Astrocyte (in vitro differentiated cells and primary cell): ENCODE measurements at regions not wholly inside any gene's neighbourhood (a gene's known extent, or its start where the extent isn't known, plus 50 kb on each side); places are given as distances from the start of the nearest gene placed in this dataset.

Experiments
- DNase-seq: peaks from one replicate; pipeline ENCODE4 v3.0.0-alpha.2; 2010; ENCODE audit warnings: low read depth
- FAIRE-seq: peaks from 2 replicates; lab custom pipeline; 2011; peaks lifted over from hg19 to GRCh38; lab: Jason Lieb, UNC
- H2AFZ ChIP-seq: 2 replicates; pipeline ENCODE4 v1.6.0; 2012; ENCODE audit warnings: low read depth, low read length, inconsistent platforms
- H3K27ac ChIP-seq: 2 replicates; pipeline ENCODE4 v1.5.1; 2011; ENCODE audit warnings: low read depth, low read length, inconsistent platforms
- H3K27me3 ChIP-seq: 2 replicates; pipeline ENCODE4 v1.6.0; 2011; ENCODE audit warnings: low read length, inconsistent platforms; ENCODE audit not compliant: insufficient read depth
- H3K36me3 ChIP-seq: 2 replicates; pipeline ENCODE4 v1.5.1; 2011; ENCODE audit warnings: low read length, inconsistent platforms; ENCODE audit not compliant: insufficient read depth
- H3K4me1 ChIP-seq: 2 replicates; pipeline ENCODE4 v1.5.1; 2011; ENCODE audit warnings: low read length, inconsistent platforms; ENCODE audit not compliant: insufficient read depth
- H3K4me2 ChIP-seq: 2 replicates; pipeline ENCODE4 v1.6.0; 2012; ENCODE audit warnings: low read length, inconsistent platforms
- H3K4me3 ChIP-seq: 2 replicates; pipeline ENCODE4 v1.5.1; 2011; ENCODE audit warnings: low read depth, mild to moderate bottlenecking, low read length, inconsistent platforms; ENCODE audit not compliant: insufficient read depth
- H3K79me2 ChIP-seq: 2 replicates; pipeline ENCODE4 v1.6.0; 2012; ENCODE audit warnings: mild to moderate bottlenecking, low read length, inconsistent platforms; ENCODE audit not compliant: insufficient read depth
- H3K9ac ChIP-seq: 2 replicates; pipeline ENCODE4 v1.6.0; 2012; ENCODE audit warnings: mild to moderate bottlenecking, low read length, inconsistent platforms
- H3K9me3 ChIP-seq: 2 replicates; pipeline ENCODE4 v1.5.1; 2012; ENCODE audit warnings: low read depth, mild to moderate bottlenecking, low read length, inconsistent platforms; ENCODE audit not compliant: insufficient read depth
- H4K20me1 ChIP-seq: 2 replicates; pipeline ENCODE4 v1.6.0; 2012; ENCODE audit warnings: low read length, inconsistent platforms; ENCODE audit not compliant: insufficient read depth
- H3K27ac Mint-ChIP-seq: one replicate; pipeline ENCODE4 v1.8.0; 2021; ENCODE audit warnings: mild to moderate bottlenecking, mixed read lengths; ENCODE audit not compliant: unreplicated experiment
- H3K27me3 Mint-ChIP-seq: one replicate; pipeline ENCODE4 v1.8.0; 2021; ENCODE audit warnings: low read depth, mixed read lengths; ENCODE audit not compliant: unreplicated experiment
- H3K36me3 Mint-ChIP-seq: one replicate; pipeline ENCODE4 v1.8.0; 2021; ENCODE audit warnings: low read depth, mixed read lengths; ENCODE audit not compliant: unreplicated experiment
- H3K4me1 Mint-ChIP-seq: one replicate; pipeline ENCODE4 v1.8.0; 2021; ENCODE audit warnings: low read depth, mixed read lengths; ENCODE audit not compliant: unreplicated experiment
- H3K4me3 Mint-ChIP-seq: one replicate; pipeline ENCODE4 v1.8.0; 2021; ENCODE audit warnings: mild to moderate bottlenecking, moderate library complexity, mixed read lengths; ENCODE audit not compliant: unreplicated experiment
- H3K9me3 Mint-ChIP-seq: one replicate; pipeline ENCODE4 v1.8.0; 2021; ENCODE audit warnings: mild to moderate bottlenecking, mixed read lengths; ENCODE audit not compliant: unreplicated experiment
- CTCF ChIP-seq: IDR thresholded peaks from 2 replicates; pipeline ENCODE4 v1.5.1; 2011; ENCODE audit warnings: low read depth, mild to moderate bottlenecking, inconsistent platforms, low read length, moderate library complexity; ENCODE audit not compliant: insufficient read depth
- EZH2 ChIP-seq: IDR thresholded peaks from 2 replicates; pipeline ENCODE4 v1.6.1; 2012; ENCODE audit warnings: mild to moderate bottlenecking, low read length, inconsistent platforms; ENCODE audit not compliant: insufficient read depth

GRCh38 chr11:82671451-82671850 lies 62.2 kb downstream of the FAM181B start:
- TF ChIP-seq EZH2 = no peak
- TF ChIP-seq CTCF = no peak
- H3K4me1 Mint-ChIP-seq = peaks cover 4% of the 10 kb centered on the region
- H3K9me3 ChIP-seq = no peaks in the 10 kb centered on the region
- no peaks in the 10 kb centered on the region for H4K20me1 ChIP-seq
- FAIRE-seq (no peak), DNase-seq (no peak)
- no peaks in the 10 kb centered on the region for H3K79me2 ChIP-seq
- no peak overlapping the region for H2AFZ ChIP-seq
- no peaks in the 10 kb centered on the region for H3K9me3 Mint-ChIP-seq
- no peaks in the 10 kb centered on the region for H3K27me3 ChIP-seq
- no peaks in the 10 kb centered on the region for H3K27me3 Mint-ChIP-seq
- H3K36me3 Mint-ChIP-seq = no peaks in the 10 kb centered on the region
- no peaks in the 10 kb centered on the region for H3K36me3 ChIP-seq
- H3K4me1 ChIP-seq = no peaks in the 10 kb centered on the region
- H3K27ac Mint-ChIP-seq = no peak overlapping the region
- no peak overlapping the region for H3K27ac ChIP-seq
- no peak overlapping the region for H3K4me3 Mint-ChIP-seq
- no peak overlapping the region for H3K4me3 ChIP-seq
- no peak overlapping the region for H3K4me2 ChIP-seq
- no peak overlapping the region for H3K9ac ChIP-seq

- Histone ChIP-seq H3K27ac (no peak overlapping the region), H3K4me2 (no peak overlapping the region), H3K9me3 (no peaks in the 10 kb centered on the region), H3K36me3 (no peaks in the 10 kb centered on the region), H2AFZ (no peak overlapping the region), H3K4me1 (no peaks in the 10 kb centered on the region), H3K4me3 (no peak overlapping the region), H4K20me1 (no peaks in the 10 kb centered on the region), H3K27me3 (no peaks in the 10 kb centered on the region), H3K79me2 (no peaks in the 10 kb centered on the region), H3K9ac (no peak overlapping the region)
- no peaks in the 10 kb centered on the region for H3K36me3 Mint-ChIP-seq
- FAIRE-seq (no peak), DNase-seq (no peak)
- H3K9me3 Mint-ChIP-seq = no peaks in the 10 kb centered on the region
- no peak for TF ChIP-seq CTCF
- TF ChIP-seq EZH2 = no peak
- H3K27me3 Mint-ChIP-seq = no peaks in the 10 kb centered on the region
- H3K4me1 Mint-ChIP-seq = no peaks in the 10 kb centered on the region
- H3K4me3 Mint-ChIP-seq = no peak overlapping the region
- H3K27ac Mint-ChIP-seq = no peak overlapping the region
Measured at GRCh38 chr11:82663535-82663934, 70.1 kb downstream of the FAM181B start.

GRCh38 chr11:82653752-82654151 lies 79.9 kb downstream of the FAM181B start:
- H3K27me3 ChIP-seq = no peaks in the 10 kb centered on the region
- no peak overlapping the region for H3K4me3 Mint-ChIP-seq
- no peak overlapping the region for H3K9ac ChIP-seq
- no peaks in the 10 kb centered on the region for H3K4me1 Mint-ChIP-seq
- H3K27ac ChIP-seq = no peak overlapping the region
- no peak overlapping the region for H3K4me3 ChIP-seq
- H2AFZ ChIP-seq = no peak overlapping the region
- H3K79me2 ChIP-seq = no peaks in the 10 kb centered on the region
- no peaks in the 10 kb centered on the region for H3K9me3 Mint-ChIP-seq
- TF ChIP-seq CTCF (no peak), EZH2 (no peak)
- H3K4me2 ChIP-seq = no peak overlapping the region
- H4K20me1 ChIP-seq = no peaks in the 10 kb centered on the region
- H3K36me3 ChIP-seq = no peaks in the 10 kb centered on the region
- no peak for DNase-seq
- H3K36me3 Mint-ChIP-seq = no peaks in the 10 kb centered on the region
- no peaks in the 10 kb centered on the region for H3K27me3 Mint-ChIP-seq
- H3K27ac Mint-ChIP-seq = no peak overlapping the region
- no peak for FAIRE-seq
- no peaks in the 10 kb centered on the region for H3K4me1 ChIP-seq
- H3K9me3 ChIP-seq = no peaks in the 10 kb centered on the region
